ENCODE measurements at regions not wholly inside any gene's neighbourhood (a gene's known extent, or its start where the extent isn't known, plus 50 kb on each side); places are given as distances from the start of the nearest gene placed in this dataset.

DNA sequence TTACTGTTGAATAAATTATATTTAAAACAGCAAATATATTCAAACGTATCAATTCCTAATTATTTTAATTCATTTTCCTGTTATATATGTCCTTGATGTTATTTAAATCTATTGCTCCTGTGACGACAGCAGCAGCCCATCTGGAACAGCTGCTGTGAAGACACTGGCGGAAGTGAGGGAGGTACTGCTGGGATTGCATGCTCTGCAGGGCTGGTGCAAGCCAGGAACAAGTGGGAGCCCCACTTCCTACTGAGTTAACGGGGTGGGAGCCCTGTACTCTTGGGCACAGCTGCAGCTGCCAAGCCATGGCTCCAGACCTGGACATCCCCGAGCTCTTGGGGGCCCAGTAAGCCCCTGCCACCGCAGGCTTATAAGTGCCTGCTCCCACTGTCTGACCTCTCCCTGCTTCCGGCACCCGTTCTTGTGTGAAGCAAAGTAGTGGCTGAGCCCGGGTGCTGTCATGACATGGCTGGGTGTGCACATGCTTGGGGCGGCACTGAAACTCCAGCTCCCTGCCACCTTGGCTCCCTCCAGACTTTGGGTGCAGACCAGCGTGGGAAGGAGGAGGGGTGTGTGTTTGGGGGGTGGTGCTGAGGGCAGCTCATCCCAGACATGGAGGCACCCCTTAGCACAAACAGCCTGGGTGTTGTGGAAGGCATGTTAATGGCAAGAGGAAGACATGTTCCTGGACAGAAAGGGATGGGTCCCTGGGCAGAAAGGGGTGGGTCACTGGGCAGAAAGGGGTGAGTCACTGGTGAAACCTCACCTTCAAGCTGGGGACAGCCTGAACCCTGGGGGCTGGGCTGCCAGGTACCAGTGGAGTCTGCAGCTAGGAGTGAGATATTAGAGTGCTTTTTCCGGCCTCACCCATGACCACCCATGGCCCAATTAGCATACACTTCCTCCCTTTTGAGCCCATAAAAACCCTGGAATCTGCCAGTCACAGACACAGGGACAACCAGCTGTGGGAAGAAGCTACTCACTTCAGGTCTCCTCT lies 1981.3 kb upstream of the IGFBP7 start:
- no peak for DNase-seq

DNA sequence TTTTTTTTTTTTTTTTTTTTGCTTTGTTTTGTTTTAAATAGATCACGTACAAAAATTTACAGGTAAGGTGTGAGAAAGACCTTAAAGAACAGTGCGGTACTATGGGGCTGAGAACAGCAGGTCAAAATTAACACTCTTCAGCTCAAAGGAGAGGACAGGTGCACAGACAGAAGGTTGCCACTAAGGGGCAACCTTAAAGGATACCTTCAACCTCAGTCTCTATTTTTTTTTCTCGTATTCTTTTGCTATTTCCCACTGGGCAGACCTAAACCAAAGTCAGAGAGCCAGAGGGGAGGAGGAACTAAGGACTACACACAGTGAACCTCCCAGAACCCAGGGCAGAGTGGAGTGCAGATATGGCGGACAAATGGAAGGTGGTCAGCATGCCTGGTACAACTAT lies 1984.3 kb upstream of the IGFBP7 start:
- no peak for DNase-seq

GRCh38 chr4:59102311-59102710 lies 1992.1 kb upstream of the IGFBP7 start:
- no peak for DNase-seq

DNA sequence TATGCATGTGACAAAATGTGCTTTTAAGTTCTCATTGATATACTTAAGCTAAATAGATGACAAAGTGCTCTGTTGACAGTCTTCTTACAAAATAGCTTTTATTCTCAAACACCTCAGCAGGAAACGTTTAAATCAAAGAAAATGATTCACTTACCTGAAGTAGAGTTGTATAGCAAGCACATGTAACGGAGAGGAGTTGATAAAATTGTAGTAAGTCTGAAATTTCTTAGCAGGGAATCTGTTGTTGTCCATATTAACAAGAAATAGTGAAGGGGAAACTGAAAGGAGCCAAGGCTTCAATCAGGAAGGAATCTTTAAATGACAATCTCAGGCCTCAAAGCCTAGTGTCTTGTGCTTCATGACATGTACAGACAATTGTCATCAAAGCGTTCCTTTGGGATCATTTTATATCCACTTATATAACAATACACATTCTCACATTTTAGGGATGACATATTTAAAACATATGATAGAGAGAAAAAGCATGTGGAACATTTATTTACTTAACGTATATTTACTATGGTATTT lies 2010.2 kb upstream of the IGFBP7 start:
- no peak for DNase-seq

DNA sequence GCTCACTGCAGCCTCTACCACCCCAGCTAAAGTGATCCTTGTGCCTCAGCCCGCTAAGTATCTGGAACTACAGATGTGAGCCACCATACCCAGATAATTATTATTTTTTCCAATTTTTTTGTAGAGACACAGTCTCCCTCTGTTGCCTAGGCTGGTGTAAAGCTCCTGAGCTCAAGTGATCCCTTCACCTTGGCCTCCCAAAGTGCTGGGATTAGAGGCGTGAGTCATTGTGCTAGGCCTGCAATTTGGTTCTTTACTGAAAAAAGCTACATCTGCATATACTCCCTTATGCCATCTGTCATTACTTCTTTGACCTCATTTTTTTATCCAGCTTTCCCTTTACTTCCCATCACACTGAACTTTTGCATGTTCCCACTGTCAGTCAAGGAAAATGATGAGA lies 2012.4 kb upstream of the IGFBP7 start:
- DNase-seq, result no peak

DNA sequence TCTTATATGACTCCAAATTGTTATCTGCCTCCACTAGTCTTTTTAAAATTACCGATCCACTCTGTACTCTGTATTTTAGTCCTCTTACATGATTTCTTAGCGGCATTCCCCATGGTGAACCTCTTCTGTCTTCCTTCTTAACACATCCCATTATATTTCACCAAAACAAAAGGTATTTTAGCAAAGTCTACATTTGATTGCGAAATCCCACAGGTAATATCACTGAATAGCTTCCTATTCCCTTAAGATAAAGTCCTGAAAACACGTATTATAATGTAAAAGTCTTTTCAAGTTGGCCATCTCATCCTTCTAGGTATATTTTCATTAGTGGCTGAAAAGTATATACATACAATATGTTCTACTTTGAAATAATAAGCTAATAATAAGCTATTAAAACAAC lies 2016.0 kb upstream of the IGFBP7 start:
- DNase-seq, result no peak

GRCh38 chr4:59127006-59127405 lies 2016.8 kb upstream of the IGFBP7 start:
- DNase-seq, result no peak

- DNase-seq, result no peak
These were observed 2017.6 kb upstream of the IGFBP7 start for GRCh38 chr4:59127743-59128142.

GRCh38 chr4:59135248-59135985 lies 2025.2 kb upstream of the IGFBP7 start:
- no peak for DNase-seq

GRCh38 chr4:59161249-59161648 lies 2038.9 kb upstream of the ADGRL3 start:
- DNase-seq, result no peak

GRCh38 chr4:59175617-59176016 lies 2024.5 kb upstream of the ADGRL3 start:
- DNase-seq, result no peak

DNA sequence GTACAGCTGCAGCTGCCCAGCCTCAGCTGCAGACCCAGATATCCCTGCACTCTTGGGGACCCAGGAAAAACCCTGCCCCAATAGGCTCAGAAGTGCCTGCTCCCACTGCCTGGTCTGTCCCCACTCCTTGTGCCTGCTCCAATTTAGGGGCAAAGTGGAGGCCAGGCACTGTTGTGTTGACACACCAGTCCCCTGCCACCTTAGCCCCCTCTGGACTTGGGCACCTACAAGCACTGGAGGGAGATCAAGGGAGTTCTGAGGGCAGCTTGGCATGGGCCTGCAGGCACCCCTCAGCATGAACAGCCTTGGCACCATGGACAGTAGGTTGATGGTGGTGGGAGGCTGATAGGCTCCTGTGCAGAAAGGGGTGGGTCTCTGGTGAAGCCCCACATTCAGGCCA lies 2020.8 kb upstream of the ADGRL3 start:
- no peak for DNase-seq

GRCh38 chr4:59180161-59180560 lies 2020.0 kb upstream of the ADGRL3 start:
- no peak for DNase-seq

GRCh38 chr4:59180969-59181368 lies 2019.2 kb upstream of the ADGRL3 start:
- no peak for DNase-seq

DNA sequence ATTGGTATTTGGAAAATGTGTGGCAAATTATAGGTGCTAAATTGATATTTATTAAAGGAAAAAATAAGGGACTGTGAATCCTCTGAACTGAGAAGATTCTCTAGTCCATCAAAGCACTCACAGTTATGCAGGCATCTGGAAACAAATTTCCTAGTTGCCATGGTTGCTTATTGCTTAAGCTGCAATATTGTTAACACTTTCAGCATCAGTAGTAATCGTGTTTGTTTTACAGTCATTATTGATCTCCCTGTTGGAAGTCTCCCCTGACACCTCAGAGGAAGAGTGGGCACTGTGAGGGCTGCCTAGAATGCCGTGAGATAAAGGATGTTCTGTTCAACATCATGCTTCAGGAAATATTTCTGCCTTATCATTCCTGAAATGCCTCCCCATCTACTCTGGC lies 2004.3 kb upstream of the ADGRL3 start:
- no peak for DNase-seq

- no peak for DNase-seq
These were observed 1999.1 kb upstream of the ADGRL3 start for GRCh38 chr4:59200992-59201391.

GRCh38 chr4:59217910-59218631 lies 1982.1 kb upstream of the ADGRL3 start:
- DNase-seq, result no peak

DNA sequence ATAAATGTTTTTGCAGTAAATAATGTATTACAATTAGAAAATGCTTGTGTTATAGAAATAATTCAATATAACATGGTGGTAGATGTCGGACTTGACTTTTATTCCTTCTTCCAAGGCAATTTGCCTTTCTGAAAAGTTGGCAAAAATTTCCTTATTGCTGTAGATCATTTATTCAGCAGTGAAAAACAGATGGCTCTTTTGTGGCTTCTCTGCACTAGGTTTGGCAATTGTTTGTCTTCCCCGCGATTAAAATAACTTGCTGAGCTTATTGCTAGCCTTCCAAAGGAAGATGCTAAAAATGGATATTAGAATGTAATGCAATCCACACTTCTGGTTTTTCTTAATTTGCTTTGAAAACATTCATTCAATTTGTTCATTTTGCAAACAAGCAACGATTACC lies 1977.9 kb upstream of the ADGRL3 start:
- DNase-seq, result no peak

GRCh38 chr4:59223292-59223941 lies 1976.7 kb upstream of the ADGRL3 start:
- no peak for DNase-seq

DNA sequence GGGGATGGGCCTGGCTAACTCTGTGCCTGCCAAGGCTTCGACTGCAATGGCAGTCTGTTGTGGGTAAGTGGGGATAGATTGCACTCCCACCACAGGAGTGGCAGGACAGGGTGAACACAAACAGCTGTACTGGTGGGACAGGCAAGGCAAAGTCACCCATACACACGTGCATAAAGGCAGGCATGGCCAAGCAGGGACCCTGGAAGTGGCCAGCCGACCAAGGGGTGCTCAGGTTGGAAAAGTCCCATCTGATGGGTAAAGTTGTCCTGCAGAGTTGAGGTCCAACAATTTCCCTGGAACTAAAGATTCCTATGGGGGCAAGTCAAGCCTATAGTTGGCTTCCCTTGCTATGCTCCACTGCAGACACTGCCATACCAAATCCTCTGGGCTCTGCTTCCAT lies 1961.9 kb upstream of the ADGRL3 start:
- no peak for DNase-seq

DNA sequence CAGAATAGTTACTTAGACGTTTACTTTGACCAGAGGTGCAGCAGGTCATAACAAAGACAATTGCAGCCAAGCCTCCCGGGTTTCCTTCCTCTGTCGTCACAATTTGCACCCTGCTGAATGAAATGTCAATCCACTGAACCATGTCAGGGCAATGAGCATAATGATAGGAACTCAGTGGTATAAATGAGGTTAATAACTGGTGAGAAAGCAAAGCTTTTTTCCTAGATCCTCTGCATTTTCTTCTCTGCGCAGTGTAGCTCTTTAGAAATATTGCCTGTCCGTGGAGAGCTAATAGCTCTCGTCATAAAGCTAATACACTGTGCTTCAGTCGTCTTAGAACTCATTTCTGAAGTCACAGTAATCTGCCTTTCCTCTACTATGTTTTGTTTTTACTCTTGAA lies 1960.1 kb upstream of the ADGRL3 start:
- DNase-seq, result no peak

- DNase-seq, result no peak
These were observed 1957.1 kb upstream of the ADGRL3 start for GRCh38 chr4:59243038-59243437.

DNA sequence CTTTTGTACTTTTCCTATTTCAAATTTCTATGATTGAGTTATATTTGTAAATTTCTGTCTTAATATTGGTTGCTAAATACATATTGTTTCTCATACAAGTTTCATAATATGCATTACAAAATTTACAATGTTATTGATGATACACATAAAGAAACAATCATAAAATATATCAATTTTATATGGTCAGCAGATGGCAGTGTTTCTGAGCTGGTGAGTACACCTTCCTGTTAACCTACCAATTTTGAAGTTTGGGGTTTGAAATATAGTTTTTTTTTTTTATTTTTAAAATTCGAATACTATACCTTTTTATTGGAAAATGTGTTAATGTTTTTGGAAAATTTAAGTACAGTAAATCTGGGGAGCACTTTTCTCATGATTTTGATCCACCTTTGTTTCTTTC lies 1953.1 kb upstream of the ADGRL3 start:
- DNase-seq, result no peak
